A673 (cell line): ENCODE measurements at regions not wholly inside any gene's neighbourhood (a gene's known extent, or its start where the extent isn't known, plus 50 kb on each side); places are given as distances from the start of the nearest gene placed in this dataset.

ENCODE experiments used
- BruUV-seq: library from RNA; stranded (reverse); fragments of 400-500 nt; replicated peaks from 2 replicates; lab custom pipeline; 2021; lab: Mats Ljungman, UMichigan
- CTCF ChIA-PET: fragments of 300-600 bp; sonication (Branson Sonifier 250); formaldehyde crosslinking; loops from one replicate; lab custom pipeline; 2022; ENCODE audit warnings: antibody characterized with exemption; lab: Charles Lee
- POLR2A ChIA-PET: fragments of 300-600 bp; sonication (Branson Sonifier 250); formaldehyde crosslinking; loops from one replicate; lab custom pipeline; 2022; ENCODE audit warnings: antibody characterized with exemption; ENCODE audit not compliant: low non-redundant PET; lab: Charles Lee
- DNase-seq: peaks from one replicate; pipeline ENCODE4 v3.0.0-alpha.2; 2015; ENCODE audit warnings: low spot score
- H3K27ac ChIP-seq: fragments of 200-600 bp; sonication (generic); 2 replicates; pipeline ENCODE4 v1.5.1; 2016; ENCODE audit warnings: mixed run types, low read depth, mild to moderate bottlenecking, mixed read lengths, antibody characterized with exemption, low read length; ENCODE audit not compliant: poor library complexity, severe bottlenecking
- H3K27me3 ChIP-seq: fragments of 200-600 bp; sonication (generic); replicated peaks from 2 replicates; pipeline ENCODE4 v1.6.1; 2017; ENCODE audit warnings: mixed run types, low read depth, mild to moderate bottlenecking, mixed read lengths, antibody characterized with exemption, low read length; ENCODE audit not compliant: insufficient read depth, poor library complexity
- H3K36me3 ChIP-seq: fragments of 200-600 bp; sonication (generic); 2 replicates; pipeline ENCODE4 v1.6.1; 2016; ENCODE audit warnings: mixed run types, mild to moderate bottlenecking, mixed read lengths, antibody characterized with exemption, low read length; ENCODE audit not compliant: insufficient read depth, poor library complexity, severe bottlenecking
- H3K4me1 ChIP-seq: fragments of 200-600 bp; sonication (generic); 2 replicates; pipeline ENCODE4 v1.6.1; 2017; ENCODE audit warnings: mixed run types, mild to moderate bottlenecking, mixed read lengths, antibody characterized with exemption, low read length; ENCODE audit not compliant: insufficient read depth, poor library complexity, severe bottlenecking
- H3K4me3 ChIP-seq: fragments of 200-600 bp; sonication (generic); 2 replicates; pipeline ENCODE4 v1.5.1; 2016; ENCODE audit warnings: low read depth, mixed run types, mild to moderate bottlenecking, mixed read lengths, low read length; ENCODE audit not compliant: poor library complexity, severe bottlenecking
- H3K9me3 ChIP-seq: fragments of 200-600 bp; sonication (generic); 2 replicates; pipeline ENCODE4 v1.6.1; 2016; ENCODE audit warnings: mixed run types, low read depth, mild to moderate bottlenecking, mixed read lengths, antibody characterized with exemption, low read length; ENCODE audit not compliant: poor library complexity, severe bottlenecking
- EZH2 ChIP-seq: fragments of 200-600 bp; sonication (generic); IDR thresholded peaks from 2 replicates; pipeline ENCODE4 v1.6.1; 2017; ENCODE audit warnings: borderline replicate concordance, low read depth, mild to moderate bottlenecking, mixed read lengths, antibody characterized with exemption, low read length; ENCODE audit not compliant: poor library complexity, severe bottlenecking
- intact Hi-C: fragments of 100-400 bp; cut with micrococcal nuclease; formaldehyde crosslinking; loops from one replicate; pipeline ENCODE4 v1.10.0; 2022; ENCODE audit not compliant: unreplicated experiment
- TF ChIP-seq, protein P1 (sequence below): fragments of 300-800, 200-600 bp; sonication (generic); conservative IDR thresholded peaks from 2 replicates; pipeline ENCODE4 v1.5.1; 2017; ENCODE audit warnings: low read depth, mild to moderate bottlenecking, antibody characterized with exemption, low read length, moderate library complexity, mixed read lengths

DNA sequence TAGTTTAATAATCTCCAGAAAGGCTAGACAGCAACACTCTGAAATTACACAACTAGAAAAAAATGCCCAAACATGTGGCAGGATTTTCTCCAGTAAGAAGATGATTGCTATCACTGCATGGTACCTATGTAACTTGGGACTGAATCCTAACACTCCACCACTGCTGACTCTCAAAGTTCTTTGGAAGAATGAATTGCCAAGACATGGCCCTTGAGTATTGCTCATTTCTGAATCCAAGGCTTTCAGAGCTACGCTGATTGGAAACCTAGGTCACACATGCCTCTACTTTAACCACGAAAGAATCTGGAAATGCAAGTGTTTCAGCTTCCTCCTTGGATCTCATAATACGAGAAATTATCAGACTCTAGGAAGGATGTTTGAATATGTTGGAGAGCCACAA, 167.5 kb upstream of the CELF2 start:
- TF ChIP-seq, protein P1, sequence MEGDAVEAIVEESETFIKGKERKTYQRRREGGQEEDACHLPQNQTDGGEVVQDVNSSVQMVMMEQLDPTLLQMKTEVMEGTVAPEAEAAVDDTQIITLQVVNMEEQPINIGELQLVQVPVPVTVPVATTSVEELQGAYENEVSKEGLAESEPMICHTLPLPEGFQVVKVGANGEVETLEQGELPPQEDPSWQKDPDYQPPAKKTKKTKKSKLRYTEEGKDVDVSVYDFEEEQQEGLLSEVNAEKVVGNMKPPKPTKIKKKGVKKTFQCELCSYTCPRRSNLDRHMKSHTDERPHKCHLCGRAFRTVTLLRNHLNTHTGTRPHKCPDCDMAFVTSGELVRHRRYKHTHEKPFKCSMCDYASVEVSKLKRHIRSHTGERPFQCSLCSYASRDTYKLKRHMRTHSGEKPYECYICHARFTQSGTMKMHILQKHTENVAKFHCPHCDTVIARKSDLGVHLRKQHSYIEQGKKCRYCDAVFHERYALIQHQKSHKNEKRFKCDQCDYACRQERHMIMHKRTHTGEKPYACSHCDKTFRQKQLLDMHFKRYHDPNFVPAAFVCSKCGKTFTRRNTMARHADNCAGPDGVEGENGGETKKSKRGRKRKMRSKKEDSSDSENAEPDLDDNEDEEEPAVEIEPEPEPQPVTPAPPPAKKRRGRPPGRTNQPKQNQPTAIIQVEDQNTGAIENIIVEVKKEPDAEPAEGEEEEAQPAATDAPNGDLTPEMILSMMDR, result no peak
- no peak for TF ChIP-seq EZH2
- Histone ChIP-seq H3K27ac (no peak overlapping the region), H3K36me3 (no peaks in the 10 kb centered on the region), H3K4me1 (no peaks in the 10 kb centered on the region), H3K9me3 (no peaks in the 10 kb centered on the region), H3K4me3 (no peak overlapping the region), H3K27me3 (peaks cover 39% of the 10 kb centered on the region)
- no peak for DNase-seq
- POLR2A ChIA-PET, result no interaction called here
- BruUV-seq, result no TSS peak
- intact Hi-C loops, result no loop called here
- CTCF ChIA-PET, result no interaction called here

DNA sequence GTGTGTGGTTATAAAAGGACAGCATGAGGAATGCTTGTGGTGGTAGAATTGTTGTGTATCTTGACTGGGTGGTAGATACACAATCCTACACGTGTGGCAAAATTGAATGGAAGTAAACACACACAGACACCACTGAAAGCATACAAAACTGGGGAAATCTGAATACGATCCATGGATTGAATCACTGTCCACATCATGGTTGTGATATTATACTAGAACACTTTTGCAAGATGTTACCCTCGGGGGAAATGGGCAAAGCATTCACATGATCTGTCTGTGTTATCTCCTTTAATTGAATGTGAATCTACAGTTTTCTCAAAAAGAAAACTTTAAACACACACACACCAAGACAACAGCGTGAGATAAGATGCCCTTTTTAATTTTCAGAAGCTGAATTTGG, 165.2 kb upstream of the CELF2 start:
- DNase-seq, result no peak
- TF ChIP-seq EZH2, result no peak
- BruUV-seq, result no TSS peak
- ChIA-PET CTCF (no interaction called here), POLR2A (no interaction called here)
- no peaks in the 10 kb centered on the region for H3K4me1 ChIP-seq
- H3K4me3 ChIP-seq, result no peak overlapping the region
- H3K36me3 ChIP-seq, result no peaks in the 10 kb centered on the region
- peaks cover 19% of the 10 kb centered on the region for H3K27me3 ChIP-seq
- H3K27ac ChIP-seq, result no peak overlapping the region
- intact Hi-C loops, result no loop called here
- no peaks in the 10 kb centered on the region for H3K9me3 ChIP-seq

DNA sequence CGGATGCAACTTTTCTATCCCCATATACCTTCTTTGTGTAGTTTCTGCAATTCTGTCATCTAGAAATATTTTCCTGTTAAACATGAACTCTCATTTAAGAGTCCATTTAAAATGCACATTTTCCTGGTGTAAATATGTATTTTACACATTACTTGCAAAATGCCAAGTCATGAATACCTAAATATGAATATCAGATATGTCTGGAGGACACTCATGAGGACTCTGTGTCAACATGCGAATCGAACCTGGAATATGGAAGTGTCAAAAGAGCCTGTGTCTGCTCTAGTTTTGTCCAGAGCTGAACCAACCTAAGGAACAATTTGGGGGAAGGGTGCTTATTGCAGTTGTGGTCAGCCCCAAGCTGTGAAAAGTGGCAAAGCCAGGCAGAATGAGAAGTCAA, 163.7 kb upstream of the CELF2 start:
- intact Hi-C loops, result no loop called here
- CTCF ChIA-PET, result no interaction called here

DNA sequence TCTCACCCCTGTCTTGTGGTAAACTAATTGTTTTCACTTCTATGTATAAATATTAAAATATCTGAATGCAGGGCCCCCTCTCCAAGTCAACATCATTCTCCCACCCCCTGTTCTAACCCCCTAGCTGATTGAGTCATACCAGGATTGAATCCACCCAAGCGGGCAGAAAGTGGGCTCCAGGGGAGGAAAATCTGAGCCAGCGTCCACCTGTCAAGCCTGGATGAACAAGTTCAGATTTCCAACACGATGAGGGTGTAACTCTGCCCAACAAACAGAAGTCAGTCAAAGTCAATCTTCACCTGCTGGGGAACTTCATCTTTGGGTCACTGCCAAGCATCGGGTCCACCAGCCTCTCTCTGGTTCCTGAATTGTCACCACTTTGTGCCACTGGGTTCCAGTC, 162.9 kb upstream of the CELF2 start:
- Histone ChIP-seq H3K9me3 (no peaks in the 10 kb centered on the region), H3K27ac (no peak overlapping the region), H3K36me3 (no peaks in the 10 kb centered on the region), H3K4me3 (no peak overlapping the region), H3K4me1 (no peaks in the 10 kb centered on the region), H3K27me3 (peaks cover 6% of the 10 kb centered on the region)
- ChIA-PET POLR2A (no interaction called here), CTCF (no interaction called here)
- TF ChIP-seq, protein P1, result no peak
- no peak for TF ChIP-seq EZH2
- intact Hi-C loops, result no loop called here
- DNase-seq, result no peak
- BruUV-seq, result no TSS peak

More for the DNA sequence above, 163.7 kb upstream of the CELF2 start:
- peaks cover 6% of the 10 kb centered on the region for H3K27me3 ChIP-seq
- no peak for DNase-seq
- no peaks in the 10 kb centered on the region for H3K36me3 ChIP-seq
- POLR2A ChIA-PET, result no interaction called here
- no peak overlapping the region for H3K27ac ChIP-seq
- no peaks in the 10 kb centered on the region for H3K9me3 ChIP-seq
- BruUV-seq, result no TSS peak
- H3K4me3 ChIP-seq, result no peak overlapping the region
- no peak for TF ChIP-seq EZH2
- TF ChIP-seq, protein P1, result no peak
- H3K4me1 ChIP-seq, result no peaks in the 10 kb centered on the region
